PC-9 (cell line): ENCODE measurements at regions not wholly inside any gene's neighbourhood (a gene's known extent, or its start where the extent isn't known, plus 50 kb on each side); places are given as distances from the start of the nearest gene placed in this dataset.
"Not testable (repeated sequence)": the region's sequence is repeated elsewhere in the genome, so short reads cannot be mapped to it uniquely, and the experiment has no call there.

Source experiments
- BruUV-seq: library from RNA; stranded (reverse); fragments of 400-500 nt; replicated peaks from 2 replicates; lab custom pipeline; 2021; lab: Mats Ljungman, UMichigan
- CTCF ChIA-PET: fragments of 300-600 bp; sonication (Branson Sonifier 250); formaldehyde crosslinking; loops from one replicate; lab custom pipeline; 2022; ENCODE audit warnings: antibody characterized with exemption; lab: Charles Lee
- POLR2A ChIA-PET: fragments of 300-600 bp; sonication (Branson Sonifier 250); formaldehyde crosslinking; loops from one replicate; lab custom pipeline; 2022; ENCODE audit warnings: antibody characterized with exemption; ENCODE audit not compliant: unreplicated experiment; lab: Charles Lee
- DNase-seq, 2 experiments: peaks; one replicate each; pipeline versions ENCODE4 v3.0.0 to v3.0.0-alpha.2; 2015 to 2022; ENCODE audit warnings: mixed read lengths in 1 of 2
- H2AFZ ChIP-seq: fragments of 200-600 bp; sonication (generic); 2 replicates; pipeline ENCODE4 v1.8.1; 2017; ENCODE audit warnings: antibody characterized with exemption
- H3F3A ChIP-seq: fragments of 200-600 bp; sonication (generic); 2 replicates; pipeline ENCODE4 v1.8.1; 2017; ENCODE audit warnings: antibody characterized with exemption, mild to moderate bottlenecking, low read depth; ENCODE audit not compliant: insufficient read depth
- H3K27ac ChIP-seq: fragments of 200-600 bp; sonication (generic); 2 replicates; pipeline ENCODE4 v1.6.1; 2016; ENCODE audit warnings: mixed run types
- H3K27me3 ChIP-seq: fragments of 200-600 bp; sonication (generic); 2 replicates; pipeline ENCODE4 v1.6.1; 2016; ENCODE audit warnings: low read depth, mixed run types; ENCODE audit not compliant: insufficient read depth
- H3K36me3 ChIP-seq: fragments of 200-600 bp; sonication (generic); 2 replicates; pipeline ENCODE4 v1.6.1; 2016; ENCODE audit warnings: low read depth, mixed run types
- H3K4me1 ChIP-seq: fragments of 200-600 bp; sonication (generic); replicated peaks from 2 replicates; pipeline ENCODE4 v1.6.1; 2016; ENCODE audit warnings: mixed run types; ENCODE audit not compliant: insufficient read depth
- H3K4me2 ChIP-seq: fragments of 200-600 bp; sonication (generic); 2 replicates; pipeline ENCODE4 v1.6.1; 2017; ENCODE audit warnings: mixed run types
- H3K4me3 ChIP-seq: fragments of 200-600 bp; sonication (generic); 2 replicates; pipeline ENCODE4 v1.6.1; 2016; ENCODE audit warnings: mixed run types
- H3K79me2 ChIP-seq: fragments of 200-600 bp; sonication (generic); 2 replicates; pipeline ENCODE4 v1.6.1; 2017; ENCODE audit warnings: low read depth, mixed run types
- H3K9me2 ChIP-seq: fragments of 200-600 bp; sonication (generic); 2 replicates; pipeline ENCODE4 v1.8.1; 2017; ENCODE audit warnings: mild to moderate bottlenecking; ENCODE audit not compliant: insufficient read depth
- H3K9me3 ChIP-seq: fragments of 200-600 bp; sonication (generic); 2 replicates; pipeline ENCODE4 v1.8.1; 2016; ENCODE audit warnings: low read depth; ENCODE audit not compliant: insufficient read depth
- H4K20me1 ChIP-seq: fragments of 200-600 bp; sonication (generic); 2 replicates; pipeline ENCODE4 v1.8.1; 2017; ENCODE audit not compliant: insufficient read depth
- intact Hi-C: fragments of 100-400 bp; cut with micrococcal nuclease; formaldehyde crosslinking; loops from one replicate; pipeline ENCODE4 v1.10.0; 2022; ENCODE audit not compliant: unreplicated experiment

- H3K4me2 ChIP-seq, H2AFZ ChIP-seq, H3K79me2 ChIP-seq, H3F3A ChIP-seq, H4K20me1 ChIP-seq, intact Hi-C loops, H3K27ac ChIP-seq, H3K4me1 ChIP-seq, H3K9me2 ChIP-seq, POLR2A ChIA-PET, H3K4me3 ChIP-seq, H3K27me3 ChIP-seq, H3K9me3 ChIP-seq, H3K36me3 ChIP-seq, DNase-seq, BruUV-seq, CTCF ChIA-PET: not testable (repeated sequence)
Observed at GRCh38 chrX:63209128-63209527, 142.0 kb downstream of the SPIN4 start.

- H3K27me3 ChIP-seq, H3K4me1 ChIP-seq, H3K9me2 ChIP-seq, H3K9me3 ChIP-seq, intact Hi-C loops, H3K4me2 ChIP-seq, BruUV-seq, CTCF ChIA-PET, POLR2A ChIA-PET, H2AFZ ChIP-seq, H3K79me2 ChIP-seq, H3K36me3 ChIP-seq, DNase-seq, H3K4me3 ChIP-seq, H4K20me1 ChIP-seq, H3K27ac ChIP-seq, H3F3A ChIP-seq: not testable (repeated sequence)
Observed at GRCh38 chrX:63204266-63205074, 146.7 kb downstream of the SPIN4 start.

GRCh38 chrX:63201987-63202386 is 149.1 kb downstream of the SPIN4 start:
- H3K4me1 ChIP-seq, H4K20me1 ChIP-seq, H3K9me2 ChIP-seq, H3K27ac ChIP-seq, H3K36me3 ChIP-seq, H3K27me3 ChIP-seq, H3K4me2 ChIP-seq, H3K9me3 ChIP-seq, CTCF ChIA-PET, DNase-seq, BruUV-seq, POLR2A ChIA-PET, intact Hi-C loops, H3K4me3 ChIP-seq, H3K79me2 ChIP-seq, H3F3A ChIP-seq, H2AFZ ChIP-seq: not testable (repeated sequence)

GRCh38 chrX:63198693-63199092 is 152.4 kb downstream of the SPIN4 start:
- DNase-seq, H3K9me2 ChIP-seq, H4K20me1 ChIP-seq, intact Hi-C loops, H3K4me2 ChIP-seq, H3K36me3 ChIP-seq, BruUV-seq, H3K79me2 ChIP-seq, POLR2A ChIA-PET, H3F3A ChIP-seq, CTCF ChIA-PET, H3K4me1 ChIP-seq, H3K27me3 ChIP-seq, H3K27ac ChIP-seq, H2AFZ ChIP-seq, H3K4me3 ChIP-seq, H3K9me3 ChIP-seq: not testable (repeated sequence)

GRCh38 chrX:63192366-63193041 is 158.6 kb downstream of the SPIN4 start:
- intact Hi-C loops, H3K4me2 ChIP-seq, H3K27me3 ChIP-seq, H3K4me1 ChIP-seq, H3K36me3 ChIP-seq, H3K79me2 ChIP-seq, POLR2A ChIA-PET, H3K27ac ChIP-seq, H4K20me1 ChIP-seq, H2AFZ ChIP-seq, H3K9me2 ChIP-seq, H3K4me3 ChIP-seq, H3F3A ChIP-seq, CTCF ChIA-PET, BruUV-seq, H3K9me3 ChIP-seq: not testable (repeated sequence)
- DNase-seq: peak in 1 of 2 experiments; percentile 18
